Uterus (tissue), 2 donors: ENCODE measurements at regions not wholly inside any gene's neighbourhood (a gene's known extent, or its start where the extent isn't known, plus 50 kb on each side); places are given as distances from the start of the nearest gene placed in this dataset.

Experiments
- CTCF ChIP-seq, 4 experiments: fragments of 200-600 bp in 2 of 4; fragments of 450-650 bp in 2 of 4; sonication (generic) in 2 of 4; IDR thresholded peaks; one replicate each; pipeline ENCODE4 v1.5.1; 2016 to 2019; ENCODE audit warnings: antibody characterized with exemption in 4 of 4, mild to moderate bottlenecking in 2 of 4, moderate library complexity in 1 of 4
- POLR2A ChIP-seq, 2 donors: fragments of 450-650 bp; IDR thresholded peaks; one replicate each; pipeline ENCODE4 v1.6.1; 2016; ENCODE audit warnings: antibody characterized with exemption in 2 of 2, mild to moderate bottlenecking in 1 of 2, moderate library complexity in 1 of 2

GRCh38 chr4:173767650-173768049 is 237.6 kb upstream of the HAND2 start:
- TF ChIP-seq CTCF (IDR thresholded peaks at IDR 0.05) = no peak
- TF ChIP-seq POLR2A (IDR thresholded peaks at IDR 0.05) = no peak
